HepG2 (cell line): ENCODE measurements at regions not wholly inside any gene's neighbourhood (a gene's known extent, or its start where the extent isn't known, plus 50 kb on each side); places are given as distances from the start of the nearest gene placed in this dataset.

Experiments used
- ATAC-seq: fragments of 200-7000 bp; cut with Tn5 transposase; 3 replicates; pipeline ENCODE4 v1.9.1; 2020; ENCODE audit warnings: mild to moderate bottlenecking, moderate library complexity
- BruUV-seq: library from RNA; stranded (reverse); fragments of 400-500 nt; replicated peaks from 2 replicates; lab custom pipeline; 2021; lab: Mats Ljungman, UMichigan
- CTCF ChIA-PET: fragments of 300-600 bp; formaldehyde crosslinking; extraction: SDS; loops from one replicate; lab custom pipeline; 2021; ENCODE audit warnings: low total read pairs, inconsistent platforms, low intra/inter-chr PET ratio; lab: Yijun Ruan, JAX
- POLR2A ChIA-PET: fragments of 350-600 bp; sonication (Branson Sonifier 250); formaldehyde crosslinking; loops from one replicate; lab custom pipeline; 2020; ENCODE audit warnings: antibody characterized with exemption, inconsistent platforms; lab: Yijun Ruan, JAX
- DNase-seq: peaks from one replicate; pipeline ENCODE4 v3.0.0-alpha.2; 2015; ENCODE audit warnings: low spot score
- FAIRE-seq: peaks from 3 replicates; lab custom pipeline; 2011; peaks lifted over from hg19 to GRCh38; lab: Jason Lieb, UNC
- H2AFZ ChIP-seq: one replicate; pipeline ENCODE4 v1.6.1; 2011; ENCODE audit warnings: low read length, inconsistent platforms
- H3K27ac ChIP-seq: fragments of 300-600 bp; 3 replicates; pipeline ENCODE4 v1.8.0; 2011; ENCODE audit warnings: mixed run types, mild to moderate bottlenecking, mixed read lengths, low read length, inconsistent platforms; ENCODE audit not compliant: insufficient read depth; ENCODE audit errors: extremely low read length
- H3K27me3 ChIP-seq, 2 experiments: fragments of 200-600 bp in 1 of 2; 2 replicates in 1 of 2; 3 replicates in 1 of 2; pipeline versions ENCODE4 v1.6.0 to v1.8.0; 2011; ENCODE audit warnings: low read length in 2 of 2, mild to moderate bottlenecking in 2 of 2, moderate library complexity in 2 of 2, inconsistent platforms in 1 of 2; ENCODE audit not compliant: insufficient read depth in 2 of 2, control insufficient read depth in 1 of 2
- H3K36me3 ChIP-seq, 2 experiments: fragments of 200-600 bp in 1 of 2; replicated peaks in 1 of 2; 2 replicates in 1 of 2; 3 replicates in 1 of 2; pipeline versions ENCODE4 v1.5.1 to v1.8.0; 2011; ENCODE audit warnings: low read length in 2 of 2, inconsistent platforms in 1 of 2; ENCODE audit not compliant: insufficient read depth in 2 of 2, control insufficient read depth in 1 of 2
- H3K4me1 ChIP-seq: 2 replicates; pipeline ENCODE4 v1.5.1; 2012; ENCODE audit warnings: low read length, inconsistent platforms; ENCODE audit not compliant: insufficient read depth
- H3K4me2 ChIP-seq: 2 replicates; pipeline ENCODE4 v1.6.0; 2011; ENCODE audit warnings: low read depth, low read length, inconsistent platforms
- H3K4me3 ChIP-seq, 3 experiments: fragments of 200-600 bp in 1 of 3; sonication (generic), shearing (Covaris generic) in 1 of 3; replicated peaks in 1 of 3; 2 replicates each; pipeline ENCODE4 v1.5.1; 2011 to 2016; ENCODE audit warnings: low read length in 3 of 3, inconsistent platforms in 2 of 3, low read depth in 2 of 3, mild to moderate bottlenecking in 2 of 3, control low read depth in 1 of 3, mixed read lengths in 1 of 3; ENCODE audit not compliant: insufficient read depth in 1 of 3
- H3K79me2 ChIP-seq: one replicate; pipeline ENCODE4 v1.6.1; 2011; ENCODE audit warnings: low read length, inconsistent platforms; ENCODE audit not compliant: insufficient read depth
- H3K9ac ChIP-seq: 2 replicates; pipeline ENCODE4 v1.6.0; 2011; ENCODE audit warnings: mild to moderate bottlenecking, low read depth, low read length, inconsistent platforms; ENCODE audit not compliant: insufficient read depth
- H3K9me3 ChIP-seq: 2 replicates; pipeline ENCODE4 v1.5.1; 2012; ENCODE audit warnings: mild to moderate bottlenecking, low read length
- H4K20me1 ChIP-seq: 2 replicates; pipeline ENCODE4 v1.6.0; 2011; ENCODE audit warnings: inconsistent platforms, mild to moderate bottlenecking, low read length, moderate library complexity; ENCODE audit not compliant: insufficient read depth
- CSRNP1 ChIP-seq: sonication (generic); formaldehyde crosslinking; IDR thresholded peaks from 2 replicates; pipeline ENCODE4 v1.8.1; 2023; ENCODE audit warnings: mild to moderate bottlenecking, missing genetic modification reagents
- CSRNP2 ChIP-seq: sonication (generic); formaldehyde crosslinking; conservative IDR thresholded peaks from 2 replicates; pipeline ENCODE4 v1.8.0; 2022; ENCODE audit warnings: low read depth, missing genetic modification reagents
- ELF3 ChIP-seq: IDR thresholded peaks from 2 replicates; pipeline ENCODE4 v1.6.1; 2016; ENCODE audit warnings: missing genetic modification reagents, missing compliant biosample characterization
- FOXO1 ChIP-seq: sonication (generic); formaldehyde crosslinking; IDR thresholded peaks from 2 replicates; pipeline ENCODE4 v1.4.0; 2020; ENCODE audit warnings: missing genetic modification reagents
- IKZF1 ChIP-seq: fragments of 450-650 bp; IDR thresholded peaks from 2 replicates; pipeline ENCODE4 v1.7.1; 2016
- LRRFIP1 ChIP-seq: sonication (generic); formaldehyde crosslinking; conservative IDR thresholded peaks from 2 replicates; pipeline ENCODE4 v1.4.0; 2020; ENCODE audit warnings: missing genetic modification reagents
- MTF2 ChIP-seq: sonication (generic); formaldehyde crosslinking; IDR thresholded peaks from 2 replicates; pipeline ENCODE4 v1.5.0; 2020; ENCODE audit warnings: missing genetic modification reagents, borderline replicate concordance
- NFIC ChIP-seq: IDR thresholded peaks from 2 replicates; pipeline ENCODE4 v1.6.1; 2012; ENCODE audit warnings: mild to moderate bottlenecking, low read length, inconsistent platforms
- NFKB2 ChIP-seq: sonication (generic); formaldehyde crosslinking; IDR thresholded peaks from 2 replicates; pipeline ENCODE4 v1.4.0; 2020; ENCODE audit warnings: missing genetic modification reagents, borderline replicate concordance
- POLR2A ChIP-seq, 2 experiments: IDR thresholded peaks; 2 replicates each; pipeline ENCODE4 v1.6.1; 2011; ENCODE audit warnings: low read depth in 2 of 2, low read length in 2 of 2, mild to moderate bottlenecking in 1 of 2, moderate library complexity in 1 of 2; ENCODE audit not compliant: insufficient read depth in 1 of 2
- ZNF121 ChIP-seq: sonication (generic); formaldehyde crosslinking; IDR thresholded peaks from 2 replicates; pipeline ENCODE4 v1.5.0; 2020; ENCODE audit warnings: mild to moderate bottlenecking, missing genetic modification reagents
- ZNF234 ChIP-seq: sonication (generic); formaldehyde crosslinking; conservative IDR thresholded peaks from 2 replicates; pipeline ENCODE4 v1.5.1; 2020; ENCODE audit warnings: mild to moderate bottlenecking, missing genetic modification reagents
- ZNF256 ChIP-seq: sonication (generic); formaldehyde crosslinking; conservative IDR thresholded peaks from 2 replicates; pipeline ENCODE4 v1.4.0; 2020; ENCODE audit warnings: missing genetic modification reagents
- ZNF274 ChIP-seq: sonication (generic); formaldehyde crosslinking; IDR thresholded peaks from 2 replicates; pipeline ENCODE4 v1.5.1; 2020; ENCODE audit warnings: mild to moderate bottlenecking, missing genetic modification reagents
- ZNF292 ChIP-seq: sonication (generic); formaldehyde crosslinking; IDR thresholded peaks from 2 replicates; pipeline ENCODE4 v1.8.1; 2022; ENCODE audit warnings: mild to moderate bottlenecking, low read depth, missing genetic modification reagents, borderline replicate concordance
- ZNF550 ChIP-seq: sonication (generic); formaldehyde crosslinking; IDR thresholded peaks from 2 replicates; pipeline ENCODE4 v1.4.0; 2020; ENCODE audit warnings: mild to moderate bottlenecking, missing genetic modification reagents, borderline replicate concordance
- ZNF589 ChIP-seq: sonication (generic); formaldehyde crosslinking; conservative IDR thresholded peaks from 2 replicates; pipeline ENCODE4 v1.8.0; 2022; ENCODE audit warnings: mild to moderate bottlenecking, moderate library complexity, missing genetic modification reagents
- ZNF639 ChIP-seq: conservative IDR thresholded peaks from 2 replicates; pipeline ENCODE4 v1.6.1; 2018; ENCODE audit warnings: missing genetic modification reagents
- ZNF775 ChIP-seq: sonication (generic); formaldehyde crosslinking; IDR thresholded peaks from 2 replicates; pipeline ENCODE4 v1.4.0; 2020; ENCODE audit warnings: missing genetic modification reagents, mild to moderate bottlenecking, moderate library complexity, borderline replicate concordance
- ZZZ3 ChIP-seq: sonication (generic); formaldehyde crosslinking; IDR thresholded peaks from 2 replicates; pipeline ENCODE4 v1.4.0; 2020; ENCODE audit warnings: missing genetic modification reagents, mild to moderate bottlenecking, borderline replicate concordance
- WGBS: methylation state at CpG from one replicate; pipeline ENCODE4 v1.1.6; 2017; ENCODE audit warnings: low lambda C conversion rate; 5-methylcytosine and 5-hydroxymethylcytosine counted together
- in situ Hi-C: cut with HindIII; loops from 2 replicates; pipeline ENCODE4 v1.10.0; 2017; ENCODE audit warnings: low pct_unique_long_range_greater_than_20kb; ENCODE audit not compliant: extremely low pct_ligation_motif_present
- intact Hi-C: fragments of 100-400 bp; cut with micrococcal nuclease; formaldehyde crosslinking; loops from one replicate; pipeline ENCODE4 v1.10.0; 2022; ENCODE audit not compliant: unreplicated experiment

- CTCF ChIA-PET = no interaction called here
- in situ Hi-C loops (no loop called here), intact Hi-C loops (no loop called here)
- 0 out of 5 replicates have a peak, but pooled peaks cover 0 to 4% of the 10 kb centered on the region in 2 experiments for H3K27me3 ChIP-seq
- 56% methylated on average over 2 of the region's 2 CpGs for WGBS
- H3K4me1 ChIP-seq = no peaks in the 10 kb centered on the region
- TF ChIP-seq ZNF589 (CRISPR knock-in tag) (no peak), ZZZ3 (CRISPR knock-in tag) (no peak), ZNF550 (CRISPR knock-in tag) (no peak), ZNF775 (CRISPR knock-in tag) (no peak), CSRNP2 (CRISPR knock-in tag) (no peak), ZNF292 (CRISPR knock-in tag) (no peak), POLR2A (IDR thresholded peaks at IDR 0.05; ENCODE audit: insufficient read depth in 1 of 2, low read depth in 2 of 2, low read length in 2 of 2) (no peak), LRRFIP1 (CRISPR knock-in tag) (no peak), CSRNP1 (CRISPR knock-in tag) (no peak), IKZF1 (no peak), FOXO1 (CRISPR knock-in tag) (no peak), ELF3 (CRISPR knock-in tag) (no peak), NFIC (no peak), ZNF234 (CRISPR knock-in tag) (no peak), ZNF121 (CRISPR knock-in tag) (no peak), ZNF274 (CRISPR knock-in tag) (no peak), ZNF639 (no peak), NFKB2 (no peak), ZNF256 (CRISPR knock-in tag) (no peak), MTF2 (CRISPR knock-in tag) (no peak)
- no peaks in the 10 kb centered on the region for H4K20me1 ChIP-seq
- H3K4me2 ChIP-seq = no peak overlapping the region
- BruUV-seq = no TSS peak
- no peak for DNase-seq
- FAIRE-seq = no peak
- no peaks in the 10 kb centered on the region for H3K36me3 ChIP-seq
- H3K9ac ChIP-seq = no peak overlapping the region
- H3K79me2 ChIP-seq = no peaks in the 10 kb centered on the region
- H2AFZ ChIP-seq = no peak overlapping the region
- no peak overlapping the region for H3K4me3 ChIP-seq
- POLR2A ChIA-PET = no interaction called here
- ATAC-seq = no peak
- no peak overlapping the region for H3K27ac ChIP-seq
- H3K9me3 ChIP-seq = no peaks in the 10 kb centered on the region
Observed at GRCh38 chr6:12490904-12491571, 200.9 kb downstream of the EDN1 start.
